Esophagus (tissue), 2 donors: ENCODE measurements at regions not wholly inside any gene's neighbourhood (a gene's known extent, or its start where the extent isn't known, plus 50 kb on each side); places are given as distances from the start of the nearest gene placed in this dataset.
"Not testable (repeated sequence)": the region's sequence is repeated elsewhere in the genome, so short reads cannot be mapped to it uniquely, and the experiment has no call there.

Experiments
- H3K27ac ChIP-seq, 2 donors: one replicate each; pipeline ENCODE4 v1.5.1; 2013; ENCODE audit warnings: low read depth in 2 of 2, mild to moderate bottlenecking in 2 of 2, inconsistent platforms in 1 of 2, low read length in 1 of 2, moderate library complexity in 1 of 2
- H3K27me3 ChIP-seq, 2 donors: one replicate each; pipeline ENCODE4 v1.6.1; 2013; ENCODE audit warnings: low read length in 2 of 2, control low read depth in 1 of 2, mild to moderate bottlenecking in 1 of 2; ENCODE audit not compliant: insufficient read depth in 2 of 2, control insufficient read depth in 1 of 2
- H3K36me3 ChIP-seq, 2 donors: one replicate each; pipeline ENCODE4 v1.6.1; 2013; ENCODE audit warnings: low read length in 1 of 2; ENCODE audit not compliant: control insufficient read depth in 2 of 2, insufficient read depth in 2 of 2
- H3K4me1 ChIP-seq, 2 donors: one replicate each; pipeline ENCODE4 v1.6.1; 2013; ENCODE audit warnings: low read length in 1 of 2; ENCODE audit not compliant: control insufficient read depth in 2 of 2, insufficient read depth in 2 of 2
- H3K4me3 ChIP-seq, 2 donors: one replicate each; pipeline ENCODE4 v1.5.1; 2013; ENCODE audit warnings: low read length in 2 of 2, mild to moderate bottlenecking in 2 of 2, low read depth in 1 of 2, moderate library complexity in 1 of 2
- H3K9me3 ChIP-seq, 2 donors: one replicate each; pipeline ENCODE4 v1.6.1; 2013; ENCODE audit warnings: mild to moderate bottlenecking in 2 of 2, low read depth in 1 of 2, low read length in 1 of 2, moderate library complexity in 1 of 2; ENCODE audit not compliant: control insufficient read depth in 2 of 2, insufficient read depth in 1 of 2
- WGBS, 2 donors: extraction: QIAGEN DNeasy Blood & Tissue Kit; methylation state at CpG; one replicate each; pipeline ENCODE4 v1.1.7; 2013; 5-methylcytosine and 5-hydroxymethylcytosine counted together
- donor health status: healthy with polysubstance abuse.
- donor health status: Bipolar disorder and iron deficiency.

DNA sequence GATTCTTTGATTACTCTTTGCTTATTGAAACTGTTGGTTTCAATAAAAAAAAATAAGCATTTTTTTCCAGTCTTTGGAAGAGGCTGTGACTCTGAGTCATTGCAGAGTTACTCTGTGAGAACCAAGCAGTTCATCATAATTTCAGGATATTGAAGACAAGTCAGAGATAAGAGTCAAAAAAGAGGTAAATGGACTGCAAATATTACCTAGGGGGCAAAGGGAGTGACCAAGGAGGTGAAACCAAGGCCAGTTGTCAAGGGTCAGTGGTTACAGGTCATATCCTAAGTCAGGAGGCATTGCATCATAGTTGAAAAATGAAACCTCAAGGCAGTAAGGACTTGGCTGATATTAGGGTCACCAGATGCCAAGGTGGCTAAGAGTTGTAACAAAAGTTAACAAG, 597.1 kb upstream of the USP24 start:
- Histone ChIP-seq H3K9me3 (no peaks in the 10 kb centered on the region), H3K27ac (no peak overlapping the region), H3K4me1 (no peaks in the 10 kb centered on the region), H3K4me3 (no peak overlapping the region), H3K27me3 (no peaks in the 10 kb centered on the region), H3K36me3 (no peaks in the 10 kb centered on the region)

DNA sequence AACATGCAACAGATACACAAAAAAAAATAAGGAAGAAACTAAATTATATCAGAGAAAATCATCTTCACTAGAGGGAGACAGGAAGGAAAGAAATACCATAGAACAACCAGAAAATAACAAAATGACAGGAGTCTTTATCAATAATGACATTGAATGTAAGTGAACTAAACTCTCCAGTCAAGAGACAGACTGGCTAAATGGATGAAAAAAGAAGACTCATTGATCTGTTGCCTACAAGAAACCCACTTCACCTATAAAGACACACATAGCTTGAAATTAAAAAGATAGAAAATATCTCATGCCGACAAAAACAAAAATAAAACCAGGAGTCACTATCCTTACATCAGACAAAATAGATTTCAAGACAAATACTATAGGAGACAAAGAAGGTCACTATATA, 593.1 kb upstream of the USP24 start:
- 98 to 100% methylated on average over 1 of the region's 1 CpG for WGBS, 2 donors
- H3K36me3 ChIP-seq = no peaks in the 10 kb centered on the region
- no peaks in the 10 kb centered on the region for H3K9me3 ChIP-seq
- H3K4me3 ChIP-seq = no peak overlapping the region
- H3K4me1 ChIP-seq = no peaks in the 10 kb centered on the region
- no peak overlapping the region for H3K27ac ChIP-seq
- H3K27me3 ChIP-seq = no peaks in the 10 kb centered on the region

DNA sequence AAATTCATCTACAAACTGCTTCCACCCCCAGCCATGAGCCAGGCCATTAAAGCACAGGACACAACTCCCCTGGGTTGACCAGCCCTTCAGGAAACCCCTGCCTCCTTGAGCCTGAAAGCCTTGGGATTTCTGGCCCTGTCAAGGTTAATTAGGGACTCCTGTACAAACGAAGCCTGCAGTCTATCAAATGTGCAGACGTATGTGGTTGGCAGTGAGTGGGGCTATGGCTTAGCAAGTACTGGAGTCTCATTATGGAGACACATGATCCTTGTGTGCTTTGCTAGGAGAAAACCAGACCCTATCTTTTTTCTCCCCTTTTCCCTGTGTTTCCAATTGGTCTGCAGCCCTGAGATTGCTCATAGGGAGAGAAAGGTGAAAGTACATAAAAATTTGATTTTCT, 588.3 kb upstream of the USP24 start:
- H3K27ac ChIP-seq = no peak overlapping the region
- WGBS, 2 donors = 79 to 81% methylated on average over 2 of the region's 2 CpGs
- H3K4me1 ChIP-seq = no peaks in the 10 kb centered on the region
- H3K36me3 ChIP-seq = no peaks in the 10 kb centered on the region
- H3K27me3 ChIP-seq = no peaks in the 10 kb centered on the region
- no peaks in the 10 kb centered on the region for H3K9me3 ChIP-seq
- H3K4me3 ChIP-seq = no peak overlapping the region

DNA sequence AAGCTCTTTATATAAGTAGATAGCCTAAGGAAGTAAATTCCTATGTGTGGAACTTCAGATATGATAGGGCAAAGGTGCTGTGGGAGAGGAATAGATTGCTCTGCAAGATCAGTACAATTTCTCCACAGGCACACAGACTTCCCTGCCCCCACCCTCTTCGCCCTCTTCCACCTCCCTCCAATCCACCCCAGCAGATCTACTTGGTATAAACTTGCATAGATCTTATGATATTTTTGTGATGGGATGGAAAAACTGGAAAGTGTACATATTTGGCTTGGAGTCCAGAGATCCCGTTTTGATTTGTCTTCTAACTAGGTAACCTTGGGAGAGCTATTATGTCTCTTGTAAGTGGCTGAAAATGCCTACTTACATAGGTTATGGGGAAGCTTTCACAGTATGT, 586.3 kb upstream of the USP24 start:
- Histone ChIP-seq H3K27ac (no peak overlapping the region), H3K27me3 (no peaks in the 10 kb centered on the region), H3K4me3 (no peak overlapping the region), H3K9me3 (no peaks in the 10 kb centered on the region), H3K4me1 (no peaks in the 10 kb centered on the region), H3K36me3 (no peaks in the 10 kb centered on the region)
- WGBS, 2 donors = 69 to 74% methylated on average over 2 of the region's 2 CpGs

DNA sequence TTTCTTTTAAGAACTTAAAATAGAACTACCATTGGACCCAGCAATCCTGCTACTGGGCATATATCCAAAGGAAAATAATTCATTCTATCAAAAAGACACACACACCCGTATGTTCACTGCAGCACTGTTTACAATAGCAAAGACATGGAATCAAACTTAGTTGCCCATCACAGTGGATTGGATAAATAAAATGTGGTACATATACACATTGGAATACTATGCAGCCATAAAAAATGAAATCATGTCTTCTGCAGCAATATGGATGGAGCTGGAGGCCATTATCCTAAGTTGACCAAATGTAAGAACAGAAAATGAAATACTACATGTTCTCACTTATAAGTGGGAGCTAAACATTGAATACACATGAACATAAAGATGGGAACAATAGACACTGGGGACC, 585.3 kb upstream of the USP24 start:
- Histone ChIP-seq H3K27ac (no peak overlapping the region), H3K36me3 (no peaks in the 10 kb centered on the region), H3K4me3 (no peak overlapping the region), H3K27me3 (no peaks in the 10 kb centered on the region), H3K4me1 (no peaks in the 10 kb centered on the region), H3K9me3 (no peaks in the 10 kb centered on the region)
- 44% methylated on average over 1 of the region's 1 CpG for WGBS, 2 donors

DNA sequence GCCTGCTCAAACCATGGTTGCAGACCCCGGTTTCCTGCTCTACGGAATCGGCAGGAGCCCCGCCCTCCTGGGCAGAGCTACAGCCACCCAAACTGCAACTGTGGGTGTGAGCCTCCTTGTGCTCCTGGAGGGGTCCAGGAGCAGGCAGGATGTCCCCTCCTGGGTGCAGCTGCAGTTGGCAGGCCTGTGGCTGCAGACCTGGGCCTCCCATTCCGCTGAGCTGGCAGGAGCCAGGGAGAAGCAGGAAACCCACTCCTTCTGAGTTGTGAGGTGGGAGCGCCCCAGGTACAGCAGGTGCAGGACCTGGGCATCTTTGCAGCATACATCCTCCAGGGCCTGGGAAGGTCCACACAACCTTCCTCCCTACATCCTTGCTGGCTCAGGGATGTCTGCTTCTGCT, 578.7 kb upstream of the USP24 start:
- Histone ChIP-seq H3K27ac (no peak overlapping the region), H3K27me3 (no peaks in the 10 kb centered on the region), H3K4me1 (no peaks in the 10 kb centered on the region), H3K4me3 (no peak overlapping the region), H3K36me3 (no peaks in the 10 kb centered on the region), H3K9me3 (no peaks in the 10 kb centered on the region)
- 94% methylated on average over 6 of the region's 6 CpGs for WGBS, 2 donors

DNA sequence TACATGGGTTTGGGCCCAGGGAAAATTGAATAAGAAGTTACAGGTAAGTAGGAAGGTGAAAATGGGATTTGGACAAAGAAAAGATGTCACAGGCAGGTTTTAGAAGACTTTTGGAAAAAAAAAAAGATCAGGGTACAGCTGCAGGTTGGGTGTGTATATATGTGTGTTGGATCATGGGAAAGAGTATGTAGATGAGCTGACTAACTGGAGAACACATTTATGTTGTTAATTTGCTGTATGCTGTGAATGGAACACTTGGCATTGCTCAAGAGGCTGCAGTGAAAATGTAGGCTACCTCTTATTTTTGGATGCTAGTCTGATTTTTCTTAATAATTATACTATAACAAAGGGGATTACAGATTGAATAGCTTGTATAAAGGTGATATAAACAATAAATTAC, 577.7 kb upstream of the USP24 start:
- Histone ChIP-seq H3K4me1 (no peaks in the 10 kb centered on the region), H3K4me3 (no peak overlapping the region), H3K36me3 (no peaks in the 10 kb centered on the region), H3K9me3 (no peaks in the 10 kb centered on the region), H3K27me3 (no peaks in the 10 kb centered on the region), H3K27ac (no peak overlapping the region)

DNA sequence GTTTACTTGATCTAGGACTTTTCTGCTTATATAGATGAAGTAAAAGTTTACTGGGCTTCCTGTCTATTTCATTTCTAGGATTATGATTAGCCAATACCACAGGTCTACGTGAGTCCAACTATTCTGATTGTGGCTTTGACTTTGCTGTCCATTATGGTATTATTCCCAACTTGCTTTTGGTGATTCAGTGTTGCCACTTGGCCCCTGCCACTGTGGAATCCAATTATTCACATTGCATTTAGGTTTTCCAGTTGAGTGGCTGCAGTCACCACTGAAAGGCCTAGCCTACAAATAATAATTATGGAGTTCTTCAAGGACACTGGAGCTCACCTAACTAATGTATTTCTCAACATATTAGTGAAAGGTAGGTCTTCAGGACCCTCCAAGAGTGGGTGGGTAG, 574.3 kb upstream of the USP24 start:
- Histone ChIP-seq H3K9me3 (no peaks in the 10 kb centered on the region), H3K4me1 (no peaks in the 10 kb centered on the region), H3K4me3 (no peak overlapping the region), H3K36me3 (no peaks in the 10 kb centered on the region), H3K27me3 (no peaks in the 10 kb centered on the region), H3K27ac (no peak overlapping the region)
- 80 to 87% methylated on average over 1 of the region's 1 CpG for WGBS, 2 donors

DNA sequence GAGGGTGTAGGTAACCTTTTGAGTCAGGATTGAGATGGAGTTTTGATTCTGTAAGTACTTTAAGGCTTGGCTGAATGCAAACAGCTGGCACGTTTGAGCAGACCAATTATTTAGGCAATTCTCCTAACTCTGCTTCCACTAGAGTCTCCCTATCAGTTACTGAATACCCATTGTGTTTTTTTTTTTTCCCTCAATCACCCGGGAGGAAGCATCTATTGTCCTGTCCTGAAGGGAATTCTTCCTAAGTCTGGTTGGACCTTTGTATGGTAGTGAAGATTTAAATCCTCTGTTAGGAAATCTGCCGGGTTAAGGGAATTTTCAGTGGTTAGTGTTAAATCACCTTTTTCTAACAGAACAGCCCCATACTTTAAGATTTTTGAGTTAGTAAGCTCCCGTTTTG, 571.2 kb upstream of the USP24 start:
- Histone ChIP-seq H3K36me3 (no peaks in the 10 kb centered on the region), H3K4me3 (no peak overlapping the region), H3K4me1 (no peaks in the 10 kb centered on the region), H3K9me3 (no peaks in the 10 kb centered on the region), H3K27ac (no peak overlapping the region), H3K27me3 (no peaks in the 10 kb centered on the region)
- 63 to 67% methylated on average over 4 of the region's 4 CpGs for WGBS, 2 donors

DNA sequence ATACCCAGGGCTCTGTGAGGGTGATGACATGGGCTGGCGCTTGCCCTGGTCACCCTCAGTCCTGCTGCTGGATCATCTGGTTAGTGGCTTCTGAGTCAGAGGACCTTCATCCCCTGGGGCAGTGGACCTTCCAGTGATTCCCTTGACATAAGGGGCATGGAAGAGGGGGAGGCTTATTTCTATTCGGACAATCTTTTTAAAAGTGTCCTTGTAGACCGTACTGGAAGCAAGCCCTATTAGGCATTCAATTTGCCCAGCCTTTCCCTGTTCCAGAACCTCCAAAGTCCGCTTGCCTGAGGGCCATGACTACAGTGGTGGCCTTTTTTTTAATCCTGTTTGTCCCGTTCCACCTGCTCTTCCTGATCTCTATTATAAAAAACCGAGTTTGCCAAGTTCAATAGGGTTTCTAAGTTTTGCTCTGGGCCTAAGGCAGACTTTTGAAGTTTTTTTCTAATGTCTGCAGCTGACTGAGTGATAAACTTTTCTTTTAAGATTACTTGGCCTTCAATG, 569.8 kb upstream of the USP24 start:
- H3K27ac ChIP-seq, H3K9me3 ChIP-seq, H3K4me1 ChIP-seq, H3K36me3 ChIP-seq, H3K4me3 ChIP-seq, H3K27me3 ChIP-seq: not testable (repeated sequence)
- WGBS, 2 donors = 59 to 64% methylated on average over 6 of the region's 6 CpGs
